HFF-Myc (cell line): ENCODE measurements at regions not wholly inside any gene's neighbourhood (a gene's known extent, or its start where the extent isn't known, plus 50 kb on each side); places are given as distances from the start of the nearest gene placed in this dataset.
"Not testable (repeated sequence)": the region's sequence is repeated elsewhere in the genome, so short reads cannot be mapped to it uniquely, and the experiment has no call there.

Experiments used
- DNase-seq: peaks from one replicate; pipeline ENCODE4 v3.0.0-alpha.2; 2011; ENCODE audit warnings: low read depth; ENCODE audit errors: extremely low read depth
- H3K4me3 ChIP-seq: replicated peaks from 2 replicates; pipeline ENCODE4 v1.5.1; 2011; ENCODE audit warnings: low read depth, mild to moderate bottlenecking, control low read depth, low read length
- CTCF ChIP-seq: IDR thresholded peaks from 2 replicates; pipeline ENCODE4 v1.5.1; 2012; ENCODE audit warnings: mild to moderate bottlenecking, low read depth, low read length, control low read depth; ENCODE audit errors: missing control alignments

GRCh38 chr4:8721621-8722020 is 129.1 kb downstream of the CPZ start:
- no peak overlapping the region for H3K4me3 ChIP-seq
- no peak for TF ChIP-seq CTCF

GRCh38 chr4:8719421-8719820 is 126.9 kb downstream of the CPZ start:
- DNase-seq = no peak
- no peak for TF ChIP-seq CTCF
- no peak overlapping the region for H3K4me3 ChIP-seq

More at GRCh38 chr4:8721621-8722020, 129.1 kb downstream of the CPZ start:
- no peak for DNase-seq

- not testable (repeated sequence) for DNase-seq, H3K4me3 ChIP-seq
Measured at GRCh38 chr4:8717470-8717869, 124.9 kb downstream of the CPZ start.

GRCh38 chr4:8710946-8711345 is 118.4 kb downstream of the CPZ start:
- no peak for DNase-seq
- no peak for TF ChIP-seq CTCF
- no peak overlapping the region for H3K4me3 ChIP-seq

- no peak overlapping the region for H3K4me3 ChIP-seq
- no peak for TF ChIP-seq CTCF
- DNase-seq = no peak
Measured at GRCh38 chr4:8710416-8710815, 117.9 kb downstream of the CPZ start.

GRCh38 chr4:8709729-8710360 is 117.3 kb downstream of the CPZ start:
- no peak for TF ChIP-seq CTCF
- DNase-seq = no peak
- H3K4me3 ChIP-seq = no peak overlapping the region

- no peak for DNase-seq
- no peak for TF ChIP-seq CTCF
- H3K4me3 ChIP-seq = no peak overlapping the region
Measured at GRCh38 chr4:8709050-8709728, 116.6 kb downstream of the CPZ start.
